Liver (tissue), 8 donors: ENCODE measurements at regions not wholly inside any gene's neighbourhood (a gene's known extent, or its start where the extent isn't known, plus 50 kb on each side); places are given as distances from the start of the nearest gene placed in this dataset.

Experiments
- DNase-seq: peaks from one replicate; pipeline ENCODE4 v3.0.0-alpha.2; 2017; ENCODE audit warnings: low spot score
- H3K27ac ChIP-seq, 2 donors: one replicate each; pipeline ENCODE4 v1.7.0; 2013; ENCODE audit warnings: inconsistent platforms in 2 of 2, low read length in 2 of 2, control low read depth in 1 of 2, low read depth in 1 of 2, mild to moderate bottlenecking in 1 of 2
- H3K27me3 ChIP-seq, 4 donors: one replicate each; pipeline versions ENCODE4 v1.6.1 to v1.7.0; 2013; ENCODE audit warnings: low read length in 3 of 4, inconsistent platforms in 1 of 4, mild to moderate bottlenecking in 1 of 4, moderate library complexity in 1 of 4; ENCODE audit not compliant: control insufficient read depth in 4 of 4, insufficient read depth in 4 of 4
- H3K36me3 ChIP-seq, 4 donors: one replicate each; pipeline versions ENCODE4 v1.6.1 to v1.7.0; 2013; ENCODE audit warnings: low read length in 3 of 4, mild to moderate bottlenecking in 3 of 4, low read depth in 1 of 4, moderate library complexity in 1 of 4; ENCODE audit not compliant: control insufficient read depth in 4 of 4, insufficient read depth in 3 of 4
- H3K4me1 ChIP-seq, 4 donors: one replicate each; pipeline versions ENCODE4 v1.6.1 to v1.7.0; 2013; ENCODE audit warnings: low read length in 3 of 4, mild to moderate bottlenecking in 3 of 4, moderate library complexity in 1 of 4; ENCODE audit not compliant: control insufficient read depth in 4 of 4, insufficient read depth in 4 of 4
- H3K4me3 ChIP-seq, 3 donors: one replicate each; pipeline versions ENCODE4 v1.6.1 to v1.7.0; 2013; ENCODE audit warnings: low read length in 3 of 3, control low read depth in 1 of 3, low read depth in 1 of 3, mild to moderate bottlenecking in 1 of 3
- H3K9ac ChIP-seq, 2 donors: one replicate each; pipeline ENCODE4 v1.7.0; 2013; ENCODE audit warnings: low read length in 2 of 2, mild to moderate bottlenecking in 2 of 2, moderate library complexity in 2 of 2, control low read depth in 1 of 2, low read depth in 1 of 2
- H3K9me3 ChIP-seq, 4 donors: one replicate each; pipeline versions ENCODE4 v1.6.1 to v1.7.0; 2013; ENCODE audit warnings: low read length in 3 of 4; ENCODE audit not compliant: control insufficient read depth in 4 of 4
- CTCF ChIP-seq: fragments of 150-350 bp; IDR thresholded peaks from 2 replicates; pipeline ENCODE4 v1.5.1; 2017; ENCODE audit warnings: improper control_type of control experiment, low read depth, low read length; ENCODE audit not compliant: missing input control
- EGR1 ChIP-seq, 2 donors: IDR thresholded peaks; 2 replicates each; pipeline ENCODE4 v1.6.1; 2016 to 2018; ENCODE audit warnings: antibody characterized with exemption in 2 of 2, low read depth in 2 of 2
- FOXA1 ChIP-seq: IDR thresholded peaks from 2 replicates; pipeline ENCODE4 v1.6.1; 2016; ENCODE audit warnings: antibody characterized with exemption
- FOXA2 ChIP-seq: IDR thresholded peaks from 2 replicates; pipeline ENCODE4 v1.6.1; 2016; ENCODE audit warnings: antibody characterized with exemption
- GABPA ChIP-seq, 2 donors: IDR thresholded peaks in 1 of 2; conservative IDR thresholded peaks in 1 of 2; 2 replicates each; pipeline ENCODE4 v1.6.1; 2016; ENCODE audit warnings: antibody characterized with exemption in 2 of 2, mild to moderate bottlenecking in 1 of 2, moderate library complexity in 1 of 2
- HNF4A ChIP-seq, 2 donors: conservative IDR thresholded peaks; 2 replicates each; pipeline ENCODE4 v1.6.1; 2016; ENCODE audit warnings: antibody characterized with exemption in 2 of 2, mild to moderate bottlenecking in 2 of 2
- HNF4G ChIP-seq: IDR thresholded peaks from 2 replicates; pipeline ENCODE4 v1.6.1; 2016; ENCODE audit warnings: antibody characterized with exemption
- JUND ChIP-seq, 2 donors: IDR thresholded peaks; 2 replicates each; pipeline ENCODE4 v1.6.1; 2016; ENCODE audit warnings: antibody characterized with exemption in 2 of 2
- MAX ChIP-seq: IDR thresholded peaks from 2 replicates; pipeline ENCODE4 v1.6.1; 2016; ENCODE audit warnings: antibody characterized with exemption
- NR2F2 ChIP-seq: IDR thresholded peaks from 2 replicates; pipeline ENCODE4 v1.6.1; 2016; ENCODE audit warnings: antibody characterized with exemption
- RAD21 ChIP-seq, 2 donors: IDR thresholded peaks; 2 replicates each; pipeline ENCODE4 v1.6.1; 2016; ENCODE audit warnings: antibody characterized with exemption in 2 of 2, mild to moderate bottlenecking in 2 of 2
- REST ChIP-seq: IDR thresholded peaks from 2 replicates; pipeline ENCODE4 v1.6.1; 2016; ENCODE audit warnings: antibody characterized with exemption, mild to moderate bottlenecking
- RXRA ChIP-seq, 2 donors: IDR thresholded peaks; 2 replicates each; pipeline ENCODE4 v1.6.1; 2017 to 2018; ENCODE audit warnings: antibody characterized with exemption in 2 of 2, mild to moderate bottlenecking in 1 of 2
- SP1 ChIP-seq: IDR thresholded peaks from 2 replicates; pipeline ENCODE4 v1.6.1; 2018; ENCODE audit warnings: antibody characterized with exemption, mild to moderate bottlenecking
- TAF1 ChIP-seq: conservative IDR thresholded peaks from 2 replicates; pipeline ENCODE4 v1.6.1; 2016; ENCODE audit warnings: antibody characterized with exemption, mild to moderate bottlenecking
- YY1 ChIP-seq: IDR thresholded peaks from 2 replicates; pipeline ENCODE4 v1.6.1; 2016; ENCODE audit warnings: antibody characterized with exemption, mild to moderate bottlenecking
- ZBTB33 ChIP-seq: IDR thresholded peaks from 2 replicates; pipeline ENCODE4 v1.6.1; 2016; ENCODE audit warnings: antibody characterized with exemption
- WGBS: extraction: QIAGEN DNeasy Blood & Tissue Kit; methylation state at CpG from one replicate; pipeline ENCODE4 v1.1.7; 2013; 5-methylcytosine and 5-hydroxymethylcytosine counted together
- TF ChIP-seq, protein P1 (sequence below): IDR thresholded peaks from 2 replicates; pipeline ENCODE4 v1.6.1; 2016; ENCODE audit warnings: antibody characterized with exemption
- donor health status: healthy.
- donor health status: healthy.
- donor health status: healthy.
- donor health status: healthy.
- donor health status: healthy.

DNA sequence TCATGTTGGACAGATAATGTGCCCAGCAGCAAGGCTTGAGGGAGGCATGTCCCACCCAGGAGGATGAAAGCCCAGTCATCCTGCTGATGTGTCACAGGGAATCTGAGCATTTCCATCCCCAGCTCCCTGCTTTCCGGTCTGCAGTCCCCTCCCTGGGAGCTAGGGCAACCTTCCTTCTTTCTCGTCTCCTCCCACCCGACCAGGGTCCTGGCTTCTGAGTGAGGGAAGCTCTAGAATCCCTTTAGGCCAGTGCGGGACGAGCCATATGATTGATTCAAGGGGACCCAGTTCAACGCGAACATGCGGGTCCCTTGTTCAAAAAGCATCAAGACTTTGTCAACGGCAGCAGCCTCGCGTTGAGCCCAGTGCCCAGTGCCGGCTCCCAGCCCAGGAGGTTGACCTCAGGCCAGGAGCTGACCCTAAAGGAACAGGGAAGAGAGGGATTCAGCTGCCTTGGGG, 96.7 kb upstream of the TMPRSS2 start:
- Histone ChIP-seq H3K27me3 (no peaks in the 10 kb centered on the region), H3K9me3 (no peaks in the 10 kb centered on the region), H3K9ac (no peak overlapping the region), H3K27ac (no peak overlapping the region), H3K4me1 (peaks cover 0 to 2% (median 0%) of the 10 kb centered on the region in 4 donors), H3K4me3 (no peak overlapping the region), H3K36me3 (no peaks in the 10 kb centered on the region)
- no peak for DNase-seq
- 85% methylated on average over 12 of the region's 12 CpGs for WGBS
- TF ChIP-seq NR2F2 (no peak), TAF1 (no peak), SP1 (no peak), EGR1 (IDR thresholded peaks at IDR 0.05; ENCODE audit: low read depth in 2 of 2) (no peak), HNF4A (conservative IDR thresholded peaks at IDR 0.05) (no peak), REST (no peak), RXRA (IDR thresholded peaks at IDR 0.05) (no peak), HNF4G (no peak), FOXA1 (no peak), CTCF (no peak), YY1 (no peak), JUND (IDR thresholded peaks at IDR 0.05) (no peak), GABPA (IDR thresholded peaks at IDR 0.05 in 1 of 2, conservative IDR thresholded peaks at IDR 0.05 in 1 of 2) (no peak), RAD21 (IDR thresholded peaks at IDR 0.05) (no peak), ZBTB33 (no peak), FOXA2 (no peak), MAX (no peak)
- TF ChIP-seq, protein P1, sequence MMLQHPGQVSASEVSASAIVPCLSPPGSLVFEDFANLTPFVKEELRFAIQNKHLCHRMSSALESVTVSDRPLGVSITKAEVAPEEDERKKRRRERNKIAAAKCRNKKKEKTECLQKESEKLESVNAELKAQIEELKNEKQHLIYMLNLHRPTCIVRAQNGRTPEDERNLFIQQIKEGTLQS: no peak
